ENCODE measurements at regions not wholly inside any gene's neighbourhood (a gene's known extent, or its start where the extent isn't known, plus 50 kb on each side); places are given as distances from the start of the nearest gene placed in this dataset.

DNA sequence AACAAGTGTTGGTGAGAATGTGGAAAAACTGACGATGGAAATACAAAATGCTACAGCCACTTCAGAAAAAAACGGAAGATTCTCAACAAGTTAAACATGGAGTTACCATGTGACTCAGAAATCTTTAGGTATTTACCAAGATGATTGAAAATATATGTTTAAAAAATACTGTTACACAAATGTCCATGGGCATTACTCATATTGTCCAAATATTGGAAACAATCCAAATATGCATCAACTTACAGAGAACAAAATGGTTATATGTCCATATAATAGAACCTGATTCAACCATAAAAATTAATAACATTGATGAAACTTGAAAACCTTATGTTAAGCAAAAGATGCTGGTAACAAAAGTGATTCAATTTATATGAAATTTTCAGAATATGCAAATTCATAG, 1057.7 kb upstream of the TMEM132C start:
- in situ Hi-C loops (cut with MboI; ENCODE audit: low sequenced_read_pairs, unreplicated experiment): no loop called here
- TF ChIP-seq, protein P1, sequence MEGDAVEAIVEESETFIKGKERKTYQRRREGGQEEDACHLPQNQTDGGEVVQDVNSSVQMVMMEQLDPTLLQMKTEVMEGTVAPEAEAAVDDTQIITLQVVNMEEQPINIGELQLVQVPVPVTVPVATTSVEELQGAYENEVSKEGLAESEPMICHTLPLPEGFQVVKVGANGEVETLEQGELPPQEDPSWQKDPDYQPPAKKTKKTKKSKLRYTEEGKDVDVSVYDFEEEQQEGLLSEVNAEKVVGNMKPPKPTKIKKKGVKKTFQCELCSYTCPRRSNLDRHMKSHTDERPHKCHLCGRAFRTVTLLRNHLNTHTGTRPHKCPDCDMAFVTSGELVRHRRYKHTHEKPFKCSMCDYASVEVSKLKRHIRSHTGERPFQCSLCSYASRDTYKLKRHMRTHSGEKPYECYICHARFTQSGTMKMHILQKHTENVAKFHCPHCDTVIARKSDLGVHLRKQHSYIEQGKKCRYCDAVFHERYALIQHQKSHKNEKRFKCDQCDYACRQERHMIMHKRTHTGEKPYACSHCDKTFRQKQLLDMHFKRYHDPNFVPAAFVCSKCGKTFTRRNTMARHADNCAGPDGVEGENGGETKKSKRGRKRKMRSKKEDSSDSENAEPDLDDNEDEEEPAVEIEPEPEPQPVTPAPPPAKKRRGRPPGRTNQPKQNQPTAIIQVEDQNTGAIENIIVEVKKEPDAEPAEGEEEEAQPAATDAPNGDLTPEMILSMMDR (IDR thresholded peaks at IDR 0.05; ENCODE audit: borderline replicate concordance, control extremely low read depth, extremely low read depth, insufficient read depth, missing control alignments): no peak
- no peak for DNase-seq (ENCODE audit: low spot score)

- in situ Hi-C loops (cut with MboI; ENCODE audit: low sequenced_read_pairs, unreplicated experiment): no loop called here
- TF ChIP-seq, protein P1 (IDR thresholded peaks at IDR 0.05; ENCODE audit: borderline replicate concordance, control extremely low read depth, extremely low read depth, insufficient read depth, missing control alignments): no peak
- no peak for DNase-seq (ENCODE audit: low spot score)
These were observed 1052.8 kb upstream of the TMEM132C start for GRCh38 chr12:127214186-127214585.

- TF ChIP-seq, protein P1 (IDR thresholded peaks at IDR 0.05; ENCODE audit: borderline replicate concordance, control extremely low read depth, extremely low read depth, insufficient read depth, missing control alignments): no peak
- in situ Hi-C loops (cut with MboI; ENCODE audit: low sequenced_read_pairs, unreplicated experiment): no loop called here
- no peak for DNase-seq (ENCODE audit: low spot score)
These were observed 1044.0 kb upstream of the TMEM132C start for GRCh38 chr12:127223011-127223410.

GRCh38 chr12:127223731-127224130, 1043.2 kb upstream of the TMEM132C start:
- DNase-seq (ENCODE audit: low spot score): no peak
- TF ChIP-seq, protein P1 (IDR thresholded peaks at IDR 0.05; ENCODE audit: borderline replicate concordance, control extremely low read depth, extremely low read depth, insufficient read depth, missing control alignments): no peak
- in situ Hi-C loops (cut with MboI; ENCODE audit: low sequenced_read_pairs, unreplicated experiment): no loop called here

GRCh38 chr12:127230843-127231260, 1036.1 kb upstream of the TMEM132C start:
- DNase-seq (ENCODE audit: low spot score): no peak
- TF ChIP-seq, protein P1 (IDR thresholded peaks at IDR 0.05; ENCODE audit: borderline replicate concordance, control extremely low read depth, extremely low read depth, insufficient read depth, missing control alignments): no peak
- in situ Hi-C loops (cut with MboI; ENCODE audit: low sequenced_read_pairs, unreplicated experiment): no loop called here

DNA sequence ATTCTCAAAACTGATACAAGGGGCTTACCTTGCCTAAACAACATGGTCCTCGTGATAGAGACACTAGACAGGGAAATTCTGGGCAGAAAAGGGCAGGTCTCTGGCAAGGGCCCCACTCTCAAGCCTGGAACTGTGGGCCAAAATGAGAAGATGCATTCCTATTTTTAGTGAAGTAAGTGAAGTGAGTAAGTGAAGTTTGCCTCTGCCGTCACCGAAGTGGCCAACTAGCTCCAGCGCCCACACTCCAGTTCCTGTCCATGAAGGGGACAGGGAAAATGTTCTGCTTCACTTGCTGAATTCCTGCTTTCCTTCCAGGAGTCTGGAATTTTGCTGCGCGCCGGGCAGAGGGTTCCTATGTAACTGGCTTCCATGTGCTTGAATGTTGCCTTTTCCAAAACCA, 1035.6 kb upstream of the TMEM132C start:
- in situ Hi-C loops (cut with MboI; ENCODE audit: low sequenced_read_pairs, unreplicated experiment): no loop called here
- TF ChIP-seq, protein P1 (IDR thresholded peaks at IDR 0.05; ENCODE audit: borderline replicate concordance, control extremely low read depth, extremely low read depth, insufficient read depth, missing control alignments): no peak
- no peak for DNase-seq (ENCODE audit: low spot score)

- in situ Hi-C loops (cut with MboI; ENCODE audit: low sequenced_read_pairs, unreplicated experiment): no loop called here
- DNase-seq (ENCODE audit: low spot score): no peak
- TF ChIP-seq, protein P1 (IDR thresholded peaks at IDR 0.05; ENCODE audit: borderline replicate concordance, control extremely low read depth, extremely low read depth, insufficient read depth, missing control alignments): no peak
These were observed 1034.0 kb upstream of the TMEM132C start for GRCh38 chr12:127233016-127233415.

Measured in GM13976 (cell line).